ENCODE measurements at regions not wholly inside any gene's neighbourhood (a gene's known extent, or its start where the extent isn't known, plus 50 kb on each side); places are given as distances from the start of the nearest gene placed in this dataset.

- no peak for DNase-seq
Observed at GRCh38 chr5:61840361-61840760, 465.6 kb upstream of the KIF2A start.

- DNase-seq, result no peak
Observed at GRCh38 chr5:61842840-61843239, 463.2 kb upstream of the KIF2A start.

- no peak for DNase-seq
Observed at GRCh38 chr5:61850696-61851095, 455.3 kb upstream of the KIF2A start.

GRCh38 chr5:61854531-61854930 lies 451.5 kb upstream of the KIF2A start:
- no peak for DNase-seq

- DNase-seq, result no peak
Observed at GRCh38 chr5:61860978-61861377, 445.0 kb upstream of the KIF2A start.

GRCh38 chr5:61866930-61867329 lies 439.1 kb upstream of the KIF2A start:
- DNase-seq, result no peak

- no peak for DNase-seq
Observed at GRCh38 chr5:61869333-61869732, 436.7 kb upstream of the KIF2A start.

GRCh38 chr5:61878471-61878870 lies 427.5 kb upstream of the KIF2A start:
- no peak for DNase-seq

GRCh38 chr5:61881821-61882487 lies 424.1 kb upstream of the KIF2A start:
- DNase-seq, result no peak

- no peak for DNase-seq
Observed at GRCh38 chr5:61882901-61883500, 423.0 kb upstream of the KIF2A start.

GRCh38 chr5:61884252-61884855 lies 421.7 kb upstream of the KIF2A start:
- DNase-seq, result no peak

GRCh38 chr5:61886214-61886613 lies 419.8 kb upstream of the KIF2A start:
- DNase-seq, result no peak

GRCh38 chr5:61887271-61887670 lies 418.7 kb upstream of the KIF2A start:
- no peak for DNase-seq

GRCh38 chr5:61894046-61894445 lies 412.0 kb upstream of the KIF2A start:
- no peak for DNase-seq

- DNase-seq, result no peak
Observed at GRCh38 chr5:61896811-61897210, 409.2 kb upstream of the KIF2A start.

GRCh38 chr5:61897251-61897650 lies 408.8 kb upstream of the KIF2A start:
- DNase-seq, result no peak

GRCh38 chr5:61901997-61902396 lies 404.0 kb upstream of the KIF2A start:
- DNase-seq, result no peak

GRCh38 chr5:61904730-61905129 lies 401.3 kb upstream of the KIF2A start:
- no peak for DNase-seq

- no peak for DNase-seq
Observed at GRCh38 chr5:61905613-61906012, 400.4 kb upstream of the KIF2A start.

- no peak for DNase-seq
Observed at GRCh38 chr5:61906820-61907219, 399.2 kb upstream of the KIF2A start.

- DNase-seq, result no peak
Observed at GRCh38 chr5:61907995-61908394, 398.0 kb upstream of the KIF2A start.

- no peak for DNase-seq
Observed at GRCh38 chr5:61910771-61911170, 395.2 kb upstream of the KIF2A start.

GRCh38 chr5:61912559-61912958 lies 393.4 kb upstream of the KIF2A start:
- no peak for DNase-seq

GRCh38 chr5:61915646-61916045 lies 390.4 kb upstream of the KIF2A start:
- no peak for DNase-seq

Measured in NCI-H187 (cell line).